Body of pancreas (tissue), 4 donors: ENCODE measurements at regions not wholly inside any gene's neighbourhood (a gene's known extent, or its start where the extent isn't known, plus 50 kb on each side); places are given as distances from the start of the nearest gene placed in this dataset.

Source experiments
- POLR2A ChIP-seq, 3 donors: fragments of 450-650 bp; IDR thresholded peaks; one replicate each; pipeline ENCODE4 v1.6.1; 2016; ENCODE audit warnings: antibody characterized with exemption in 3 of 3, mild to moderate bottlenecking in 2 of 3
- TF ChIP-seq, protein P1 (sequence below), 7 experiments: fragments of 450-650 bp in 4 of 7; fragments of 200-600 bp in 3 of 7; sonication (generic) in 3 of 7; IDR thresholded peaks; one replicate each; pipeline ENCODE4 v1.5.1; 2016 to 2019; ENCODE audit warnings: antibody characterized with exemption in 7 of 7

DNA sequence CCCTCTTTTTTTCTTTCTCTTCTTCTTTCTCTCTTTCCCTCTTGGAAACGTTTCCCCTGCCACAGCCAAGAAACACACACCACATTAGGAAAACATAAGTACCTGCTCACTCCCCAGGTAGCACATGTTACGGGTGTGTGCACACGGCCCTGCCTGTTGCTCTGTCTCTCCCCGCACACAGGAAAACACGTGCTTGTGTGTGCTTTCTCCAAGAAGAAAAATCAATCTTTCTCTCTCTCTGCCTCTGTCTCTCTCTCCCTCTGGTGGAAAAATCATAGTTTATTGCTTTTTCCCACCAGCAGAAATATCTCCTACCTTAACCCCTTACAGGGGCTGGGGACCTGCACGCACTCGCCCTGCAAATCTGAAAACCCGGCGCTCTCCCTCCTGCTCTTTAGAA, 102.3 kb downstream of the EDN3 start:
- TF ChIP-seq, protein P1, sequence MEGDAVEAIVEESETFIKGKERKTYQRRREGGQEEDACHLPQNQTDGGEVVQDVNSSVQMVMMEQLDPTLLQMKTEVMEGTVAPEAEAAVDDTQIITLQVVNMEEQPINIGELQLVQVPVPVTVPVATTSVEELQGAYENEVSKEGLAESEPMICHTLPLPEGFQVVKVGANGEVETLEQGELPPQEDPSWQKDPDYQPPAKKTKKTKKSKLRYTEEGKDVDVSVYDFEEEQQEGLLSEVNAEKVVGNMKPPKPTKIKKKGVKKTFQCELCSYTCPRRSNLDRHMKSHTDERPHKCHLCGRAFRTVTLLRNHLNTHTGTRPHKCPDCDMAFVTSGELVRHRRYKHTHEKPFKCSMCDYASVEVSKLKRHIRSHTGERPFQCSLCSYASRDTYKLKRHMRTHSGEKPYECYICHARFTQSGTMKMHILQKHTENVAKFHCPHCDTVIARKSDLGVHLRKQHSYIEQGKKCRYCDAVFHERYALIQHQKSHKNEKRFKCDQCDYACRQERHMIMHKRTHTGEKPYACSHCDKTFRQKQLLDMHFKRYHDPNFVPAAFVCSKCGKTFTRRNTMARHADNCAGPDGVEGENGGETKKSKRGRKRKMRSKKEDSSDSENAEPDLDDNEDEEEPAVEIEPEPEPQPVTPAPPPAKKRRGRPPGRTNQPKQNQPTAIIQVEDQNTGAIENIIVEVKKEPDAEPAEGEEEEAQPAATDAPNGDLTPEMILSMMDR (IDR thresholded peaks at IDR 0.05), result peak in 4 of 7 experiments; percentile 11 to 37 (median 31)
- no peak for TF ChIP-seq POLR2A (IDR thresholded peaks at IDR 0.05)
